HFF-Myc (cell line): ENCODE measurements at regions not wholly inside any gene's neighbourhood (a gene's known extent, or its start where the extent isn't known, plus 50 kb on each side); places are given as distances from the start of the nearest gene placed in this dataset.

Experiments
- DNase-seq: peaks from one replicate; pipeline ENCODE4 v3.0.0-alpha.2; 2011; ENCODE audit warnings: low read depth; ENCODE audit errors: extremely low read depth
- H3K4me3 ChIP-seq: replicated peaks from 2 replicates; pipeline ENCODE4 v1.5.1; 2011; ENCODE audit warnings: low read depth, mild to moderate bottlenecking, control low read depth, low read length
- TF ChIP-seq, protein P1 (sequence below): IDR thresholded peaks from 2 replicates; pipeline ENCODE4 v1.5.1; 2012; ENCODE audit warnings: mild to moderate bottlenecking, low read depth, low read length, control low read depth; ENCODE audit errors: missing control alignments

DNA sequence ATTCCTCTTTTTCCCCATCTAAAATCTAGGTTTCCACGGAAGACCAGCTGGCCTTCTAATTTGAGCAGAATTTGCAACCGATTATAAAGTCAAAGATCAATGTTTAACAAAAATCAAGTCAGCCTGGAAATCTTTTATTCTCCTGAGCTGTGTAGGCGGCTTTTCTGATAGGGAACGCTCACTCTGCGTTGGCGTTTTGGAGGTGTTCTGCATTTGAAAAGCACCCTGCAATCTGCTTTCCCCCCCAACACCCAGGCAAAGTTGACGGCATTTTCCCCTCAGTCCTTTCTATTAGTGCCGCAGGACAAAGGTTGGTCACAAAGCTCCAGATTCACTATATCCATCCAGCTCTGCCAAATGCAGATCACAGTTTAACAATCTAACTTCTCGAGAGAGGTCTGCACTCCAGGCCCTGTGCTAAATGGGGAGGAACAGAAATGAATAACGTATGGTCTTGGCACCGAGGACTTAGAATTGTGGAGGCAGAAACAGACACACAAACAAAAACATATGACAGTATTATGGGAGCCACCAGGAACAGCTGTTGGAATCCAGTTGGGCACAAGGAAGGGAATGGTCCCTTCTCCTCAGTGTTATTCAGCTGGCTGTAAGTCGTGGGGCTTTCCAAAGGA lies 50.4 kb upstream of the LARS2 start:
- TF ChIP-seq, protein P1, sequence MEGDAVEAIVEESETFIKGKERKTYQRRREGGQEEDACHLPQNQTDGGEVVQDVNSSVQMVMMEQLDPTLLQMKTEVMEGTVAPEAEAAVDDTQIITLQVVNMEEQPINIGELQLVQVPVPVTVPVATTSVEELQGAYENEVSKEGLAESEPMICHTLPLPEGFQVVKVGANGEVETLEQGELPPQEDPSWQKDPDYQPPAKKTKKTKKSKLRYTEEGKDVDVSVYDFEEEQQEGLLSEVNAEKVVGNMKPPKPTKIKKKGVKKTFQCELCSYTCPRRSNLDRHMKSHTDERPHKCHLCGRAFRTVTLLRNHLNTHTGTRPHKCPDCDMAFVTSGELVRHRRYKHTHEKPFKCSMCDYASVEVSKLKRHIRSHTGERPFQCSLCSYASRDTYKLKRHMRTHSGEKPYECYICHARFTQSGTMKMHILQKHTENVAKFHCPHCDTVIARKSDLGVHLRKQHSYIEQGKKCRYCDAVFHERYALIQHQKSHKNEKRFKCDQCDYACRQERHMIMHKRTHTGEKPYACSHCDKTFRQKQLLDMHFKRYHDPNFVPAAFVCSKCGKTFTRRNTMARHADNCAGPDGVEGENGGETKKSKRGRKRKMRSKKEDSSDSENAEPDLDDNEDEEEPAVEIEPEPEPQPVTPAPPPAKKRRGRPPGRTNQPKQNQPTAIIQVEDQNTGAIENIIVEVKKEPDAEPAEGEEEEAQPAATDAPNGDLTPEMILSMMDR: no peak
- H3K4me3 ChIP-seq: no peak overlapping the region
- no peak for DNase-seq
